Activated T-helper 1 cell treated with Interleukin-2 at 50 U/mL for 16 hours (primary cell): ENCODE measurements at regions not wholly inside any gene's neighbourhood (a gene's known extent, or its start where the extent isn't known, plus 50 kb on each side); places are given as distances from the start of the nearest gene placed in this dataset.
"Not testable (repeated sequence)": the region's sequence is repeated elsewhere in the genome, so short reads cannot be mapped to it uniquely, and the experiment has no call there.

ENCODE experiments used
- DNase-seq: peaks from one replicate; pipeline ENCODE4 v3.0.0-alpha.2; 2020; ENCODE audit warnings: low read depth

DNA sequence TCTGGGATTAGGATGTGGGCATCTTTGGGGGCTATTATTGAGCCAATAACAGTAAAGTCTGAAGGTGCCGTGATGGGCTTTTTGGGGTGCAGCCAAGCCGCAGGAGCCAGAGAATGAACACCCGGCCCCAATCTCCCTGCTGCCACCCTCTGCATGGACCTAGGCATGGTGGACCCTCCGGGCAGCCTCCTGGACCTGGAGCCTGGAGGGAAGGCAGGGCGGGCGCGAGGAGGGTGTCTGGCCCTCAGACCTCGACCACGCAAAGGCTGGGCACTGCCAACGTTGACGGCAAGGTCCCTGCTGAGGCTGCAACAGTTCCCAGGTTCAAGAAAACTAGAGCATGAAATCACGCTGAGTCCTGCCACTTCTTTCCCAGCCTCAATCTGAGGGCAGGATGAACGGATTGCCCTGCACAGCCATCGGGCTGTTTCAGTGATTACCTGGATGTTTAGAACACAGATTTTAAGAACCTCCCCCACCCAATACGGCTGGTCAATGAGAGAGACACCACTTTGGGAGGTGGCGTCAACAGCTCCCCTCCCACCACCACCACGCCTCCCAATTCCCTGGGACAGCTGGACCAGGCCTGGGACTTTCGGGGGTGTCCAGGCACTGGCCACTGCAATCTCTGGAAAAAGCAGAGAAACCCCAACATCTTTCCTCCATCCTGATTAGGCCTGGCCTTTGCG, 147.4 kb downstream of the NPIPB11 start:
- DNase-seq, result not testable (repeated sequence)

DNA sequence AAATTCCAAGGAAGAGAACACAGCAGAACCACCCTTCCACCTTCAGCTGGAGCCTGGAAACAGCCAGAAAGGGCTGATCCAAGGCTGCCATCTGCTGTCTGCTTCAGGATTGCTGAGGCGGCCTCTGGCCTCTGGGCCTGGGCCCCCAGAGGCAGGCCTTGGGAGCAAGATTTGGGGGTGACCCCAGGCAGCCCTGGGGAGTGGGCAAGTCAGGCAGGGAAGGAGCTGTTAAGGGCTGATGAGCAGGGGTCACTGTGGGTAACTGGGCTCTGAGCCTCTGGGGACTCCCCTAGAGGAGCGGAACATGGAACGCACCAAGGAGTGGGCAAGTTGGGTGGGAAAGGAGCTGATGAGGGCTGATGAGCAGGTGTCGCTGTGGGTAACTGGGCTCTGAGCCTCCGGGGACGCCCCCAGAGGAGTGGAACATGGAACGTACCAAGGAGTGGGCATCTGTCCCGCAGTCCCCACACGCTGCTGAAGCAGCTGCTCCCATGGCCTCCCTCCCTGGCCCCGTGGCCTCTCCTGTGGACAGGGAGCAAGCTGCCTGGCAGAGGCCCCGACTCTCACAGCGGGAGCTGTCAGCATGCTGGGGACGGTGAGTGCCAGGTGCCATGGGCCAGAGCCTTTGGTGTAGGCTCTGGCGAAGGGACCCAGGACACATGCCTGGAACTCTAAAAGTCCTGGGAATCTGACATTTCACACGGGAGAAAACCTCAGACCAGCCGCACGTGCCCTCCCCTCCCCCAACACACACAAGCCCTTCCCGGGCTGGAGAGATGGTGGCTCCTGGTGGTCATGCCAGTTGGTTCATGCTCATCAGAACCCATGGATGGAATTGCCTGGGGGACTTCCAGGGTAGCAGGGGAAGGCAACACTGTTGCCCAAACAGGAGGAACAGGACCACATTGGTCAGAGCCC, 148.8 kb downstream of the NPIPB11 start:
- DNase-seq, result not testable (repeated sequence)

DNA sequence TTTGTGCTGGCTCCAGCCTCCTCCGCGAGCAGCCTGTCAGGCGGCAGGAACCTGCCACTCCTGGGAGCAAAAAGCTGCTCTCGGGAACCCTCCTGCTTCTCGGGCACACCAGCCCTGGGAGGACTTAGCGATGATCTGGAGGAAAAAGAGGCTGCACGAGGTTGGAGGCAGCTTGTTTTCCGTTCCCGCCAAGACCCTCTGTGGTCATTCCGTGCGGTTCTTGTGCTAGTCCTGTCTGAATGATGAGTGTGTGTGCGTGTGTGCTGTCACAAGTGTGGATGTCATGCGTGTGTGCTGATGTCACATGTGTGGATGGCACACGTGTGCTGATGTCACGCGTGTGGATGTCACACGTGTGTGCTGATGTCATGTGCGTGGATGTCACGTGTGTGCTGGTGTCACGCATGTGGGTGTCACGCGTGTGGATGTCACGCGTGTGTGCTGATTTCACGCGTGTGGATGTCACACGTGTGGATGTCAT, 150.0 kb downstream of the NPIPB11 start:
- DNase-seq, result no peak

DNA sequence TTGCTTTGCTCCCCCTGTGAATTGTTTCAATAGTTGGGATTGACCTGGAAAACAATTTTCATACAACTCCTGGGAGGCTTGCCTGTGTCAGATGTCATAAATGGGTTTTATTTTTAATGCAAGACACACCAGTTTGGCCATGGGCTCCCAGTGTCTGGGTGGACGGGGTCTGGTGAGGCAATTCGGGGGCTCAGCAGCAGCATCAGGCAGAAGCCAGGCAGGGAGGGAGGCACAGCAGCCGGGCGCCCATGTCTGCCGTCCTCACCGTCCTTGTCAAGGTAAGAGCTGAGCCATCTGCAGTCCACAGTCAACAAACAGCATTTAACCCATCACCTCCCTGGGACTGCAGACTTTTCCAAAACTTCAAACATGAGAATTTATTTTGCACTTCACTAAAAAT, 150.6 kb downstream of the NPIPB11 start:
- not testable (repeated sequence) for DNase-seq

DNA sequence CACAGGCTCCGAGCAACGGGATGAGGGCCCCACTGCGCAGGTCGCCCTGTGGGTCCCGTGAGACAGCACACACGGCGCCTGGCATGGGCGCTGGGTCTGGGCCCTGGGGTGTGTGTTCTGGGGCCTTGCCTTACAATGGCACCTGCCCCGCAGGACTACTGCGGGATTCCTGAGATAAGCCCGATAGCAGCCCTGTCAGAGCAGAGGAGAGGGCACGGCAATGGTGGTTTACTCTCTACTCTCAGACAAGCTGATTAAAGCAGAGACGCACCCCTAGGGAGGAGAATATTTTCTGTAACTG, 151.1 kb downstream of the NPIPB11 start:
- not testable (repeated sequence) for DNase-seq

DNA sequence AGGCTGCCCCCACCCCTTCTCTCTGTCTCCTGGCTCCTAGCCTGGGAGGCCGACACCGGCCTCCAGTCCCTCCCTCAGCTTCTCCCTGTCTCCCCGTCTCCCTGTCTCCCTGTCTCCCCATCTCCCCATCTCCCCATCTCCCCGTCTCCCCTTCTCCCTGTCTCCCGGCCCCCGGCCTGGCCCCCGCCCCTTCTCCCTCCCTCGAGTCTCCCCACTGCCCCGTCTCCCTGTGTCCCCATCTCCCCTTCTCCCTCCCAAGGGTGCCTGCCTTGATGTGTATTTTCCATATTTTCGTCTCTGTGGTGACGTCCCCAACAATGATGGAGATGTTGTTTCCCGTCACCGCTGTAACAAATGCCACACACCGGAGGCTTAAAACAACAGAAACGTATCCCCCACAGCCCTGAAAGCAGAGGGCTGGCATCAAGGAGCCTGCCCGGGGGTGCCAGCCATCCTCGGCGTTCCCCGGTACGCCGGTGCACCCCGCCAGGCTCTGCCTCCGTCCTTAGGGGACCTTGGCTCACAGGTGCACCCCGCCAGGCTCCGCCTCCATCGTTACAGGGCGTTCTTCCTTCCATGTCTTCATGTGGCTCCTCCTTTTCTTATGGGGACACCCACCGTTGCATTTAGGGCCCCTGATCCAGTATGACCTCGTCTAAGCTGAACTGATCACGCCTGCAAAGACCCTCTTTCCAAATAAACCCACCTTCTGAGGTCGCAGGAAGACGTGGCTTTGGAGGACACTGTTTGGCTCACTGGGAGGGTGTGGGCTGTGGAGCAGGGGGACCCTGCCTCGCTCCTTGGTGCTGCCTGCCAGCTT, 151.6 kb downstream of the NPIPB11 start:
- no peak for DNase-seq

DNA sequence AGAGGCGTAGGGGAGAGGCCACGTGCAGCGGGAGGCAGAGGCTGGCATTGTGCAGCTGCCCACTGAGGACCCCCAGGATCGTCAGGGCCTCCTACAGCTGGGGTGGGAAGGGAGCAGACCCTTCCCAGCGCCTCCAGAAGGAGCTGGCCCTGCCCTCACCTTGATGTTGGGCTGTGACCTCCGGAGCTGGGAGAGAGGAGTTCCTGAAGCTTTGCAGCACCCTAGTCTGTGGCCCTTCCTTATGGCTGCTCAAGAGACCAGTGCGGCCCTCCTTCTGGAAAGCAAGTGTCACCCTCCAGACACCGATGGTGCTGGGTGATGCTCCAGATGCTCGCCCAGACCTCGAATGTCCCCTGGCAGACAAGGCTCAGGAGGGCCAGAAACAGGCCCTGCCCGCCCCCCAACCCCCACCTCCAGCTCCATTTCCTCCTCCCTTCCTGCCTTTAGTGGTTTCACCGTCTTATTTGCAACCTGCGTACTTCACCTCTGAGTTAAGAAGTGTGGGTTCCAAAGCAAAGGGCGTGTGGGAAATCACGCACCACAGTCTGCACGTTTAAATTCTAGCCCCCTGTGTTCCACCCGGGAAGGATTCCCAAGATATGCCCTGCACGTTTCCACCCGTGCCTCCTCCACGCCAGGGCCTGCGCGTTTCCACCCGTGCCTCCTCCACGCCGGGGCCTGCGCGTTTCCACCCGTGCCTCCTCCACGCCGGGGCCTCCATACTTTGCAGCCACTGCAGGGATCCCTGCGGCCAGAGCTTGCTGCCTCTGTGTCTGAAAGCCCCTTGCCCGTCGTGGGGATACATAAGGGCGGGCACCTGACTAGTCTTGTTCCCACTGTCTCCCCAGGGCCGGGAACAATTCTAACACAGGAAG, 152.6 kb downstream of the NPIPB11 start:
- DNase-seq, result not testable (repeated sequence)

DNA sequence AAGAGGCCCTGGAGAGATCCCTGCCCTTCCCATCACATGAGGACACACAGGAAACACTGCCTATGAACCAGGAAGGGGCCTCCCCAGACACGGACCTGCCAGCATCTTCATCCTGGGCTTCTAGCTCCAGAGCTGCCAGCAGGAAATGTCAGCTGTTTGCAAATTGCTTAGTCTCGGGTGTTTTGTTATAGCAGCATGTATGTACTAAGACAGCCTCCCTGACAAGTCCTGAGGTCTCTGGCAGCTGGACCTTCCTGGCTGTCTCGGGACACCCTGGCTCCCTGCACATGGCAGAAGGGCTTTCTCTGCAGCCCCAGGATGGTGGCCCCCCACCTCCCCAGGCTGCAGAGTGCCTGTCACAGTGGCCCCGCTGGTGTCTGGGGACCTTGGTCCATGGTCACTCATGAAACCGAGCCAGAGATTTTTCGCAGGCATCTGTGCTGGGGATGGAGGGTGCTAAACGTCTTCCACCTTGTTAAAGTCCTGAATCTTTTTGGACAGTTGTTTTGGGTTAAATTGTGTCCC, 153.4 kb downstream of the NPIPB11 start:
- DNase-seq, result not testable (repeated sequence)

DNA sequence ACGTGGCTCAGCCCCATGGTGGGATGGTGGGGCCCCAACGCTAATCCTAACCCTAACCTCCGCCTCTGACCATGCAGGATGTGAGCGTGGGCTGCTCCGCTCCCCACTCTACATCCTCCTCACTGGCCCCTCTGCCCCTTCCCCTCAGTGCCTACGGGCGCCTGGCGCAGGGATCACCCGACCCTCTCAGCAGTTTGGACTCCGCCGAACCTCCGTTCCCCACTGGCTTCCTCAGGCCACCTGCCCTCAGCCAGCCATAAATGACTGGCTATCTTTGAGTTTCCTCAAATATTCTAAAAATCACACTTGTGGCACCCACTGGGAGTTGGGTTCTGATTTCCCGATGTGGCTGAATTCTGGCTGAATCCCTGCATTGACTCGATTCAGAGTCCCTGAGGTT, 154.2 kb downstream of the NPIPB11 start:
- DNase-seq, result not testable (repeated sequence)

DNA sequence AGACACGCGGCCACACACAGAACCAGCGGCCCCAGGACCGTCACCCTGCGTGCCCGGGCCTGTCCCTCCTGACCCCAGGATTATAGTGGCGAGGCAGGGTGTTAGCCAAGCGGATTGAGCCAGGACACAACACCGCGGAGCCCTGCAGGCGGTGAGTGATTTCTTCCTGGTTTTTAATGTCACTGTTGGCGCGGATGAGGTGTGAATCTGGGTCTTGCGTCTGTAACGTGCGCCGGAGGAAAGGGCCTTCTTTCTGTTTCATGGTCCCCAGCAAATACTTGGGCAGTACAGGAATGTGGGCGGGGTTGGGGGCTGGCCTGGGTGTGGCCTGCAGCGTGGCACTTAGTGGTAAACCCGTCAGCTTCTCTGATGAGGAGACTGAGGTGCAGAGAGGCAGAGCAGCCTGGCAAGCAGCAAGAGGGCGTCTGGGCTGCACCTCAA, 154.9 kb downstream of the NPIPB11 start:
- not testable (repeated sequence) for DNase-seq

DNA sequence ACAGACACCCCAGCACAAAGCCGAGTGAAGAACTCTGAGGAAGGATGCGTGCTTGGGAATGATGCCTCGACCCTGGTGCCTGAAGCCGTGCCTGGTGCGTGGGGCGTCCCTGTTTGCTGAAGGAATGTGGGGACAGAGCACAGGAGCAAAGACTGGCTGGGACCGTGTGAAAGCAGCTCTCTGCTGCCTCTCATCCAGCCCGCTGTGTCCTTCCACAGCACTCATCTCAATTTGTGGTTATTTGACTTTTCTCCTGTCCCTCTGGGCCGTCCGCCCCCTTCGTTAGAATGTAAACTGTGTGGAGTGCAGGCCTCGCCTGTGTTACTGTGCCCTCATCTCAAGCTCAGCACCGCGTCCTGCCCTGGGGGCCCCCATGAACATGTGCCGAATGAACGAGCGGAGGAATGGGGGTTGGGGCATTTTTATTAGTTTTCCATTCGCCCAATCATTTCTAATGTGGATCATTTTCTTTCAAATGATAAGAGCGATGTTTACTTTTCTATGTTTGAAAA, 155.5 kb downstream of the NPIPB11 start:
- DNase-seq, result not testable (repeated sequence)

DNA sequence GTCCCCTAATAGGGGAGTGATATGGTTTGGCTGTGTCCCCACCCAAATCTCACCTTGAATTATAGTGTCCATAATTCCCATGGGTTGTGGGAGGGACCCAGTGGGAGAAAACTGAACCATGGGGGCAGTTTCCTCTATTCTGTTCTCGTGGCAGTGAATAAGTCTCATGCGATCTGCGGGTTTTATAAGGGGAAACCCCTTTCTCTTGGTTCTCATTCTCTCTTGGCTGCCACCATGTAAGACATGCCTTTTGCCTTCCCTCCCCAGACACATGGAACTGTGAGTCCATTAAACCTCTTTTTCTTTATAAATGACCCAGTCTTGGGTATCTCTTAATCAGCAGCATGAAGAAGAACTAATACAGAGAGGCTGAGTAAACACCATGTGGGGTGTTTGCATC, 156.0 kb downstream of the NPIPB11 start:
- not testable (repeated sequence) for DNase-seq

DNA sequence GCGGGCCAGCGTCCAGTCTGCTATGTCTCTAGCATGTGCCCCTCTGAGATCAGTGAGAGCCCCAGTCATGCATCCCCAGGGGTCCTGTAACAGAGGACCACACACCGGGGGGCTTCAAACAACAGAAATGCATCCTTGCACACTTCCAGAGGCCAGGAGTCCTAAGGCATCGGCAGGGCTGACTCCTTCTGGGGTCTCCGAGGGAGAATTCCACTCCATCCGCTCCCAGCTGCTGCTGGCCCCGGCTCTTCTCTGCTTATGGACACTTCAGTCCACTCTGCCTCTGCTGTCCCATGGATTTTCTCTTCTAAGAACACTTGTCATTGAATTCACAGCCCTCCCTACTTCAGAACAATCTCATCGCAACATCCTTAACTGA, 157.6 kb downstream of the NPIPB11 start:
- DNase-seq, result not testable (repeated sequence)

DNA sequence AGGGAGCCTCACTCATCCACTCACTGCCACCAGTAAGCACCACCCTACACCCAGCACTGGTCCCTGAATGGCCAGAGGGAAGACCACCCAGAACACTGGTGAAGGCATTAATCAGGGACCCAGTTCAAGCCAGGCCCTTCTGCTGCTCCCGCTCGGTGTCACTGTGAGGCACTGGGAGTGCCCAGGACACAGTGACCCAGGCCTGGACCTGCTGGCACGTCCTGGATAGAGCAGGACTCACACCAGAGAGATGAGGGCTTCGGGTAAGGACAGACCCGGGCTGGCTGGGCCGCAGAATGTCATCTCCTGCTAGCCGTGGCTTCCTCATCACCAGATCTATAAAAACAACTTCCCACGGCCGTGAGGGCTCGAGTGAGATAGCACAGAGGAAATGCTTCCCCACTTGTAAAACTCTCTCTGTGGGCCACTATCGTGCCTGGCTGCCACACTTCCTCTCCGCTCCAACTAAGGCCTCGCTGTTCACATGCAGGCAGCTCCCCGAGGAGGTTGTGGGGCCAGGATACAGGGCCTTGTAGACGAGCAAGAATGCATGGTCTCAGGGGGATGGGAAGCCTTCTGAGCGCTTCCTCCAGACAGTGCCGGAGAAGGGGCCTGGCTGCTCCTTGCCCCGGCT, 158.1 kb downstream of the NPIPB11 start:
- not testable (repeated sequence) for DNase-seq

DNA sequence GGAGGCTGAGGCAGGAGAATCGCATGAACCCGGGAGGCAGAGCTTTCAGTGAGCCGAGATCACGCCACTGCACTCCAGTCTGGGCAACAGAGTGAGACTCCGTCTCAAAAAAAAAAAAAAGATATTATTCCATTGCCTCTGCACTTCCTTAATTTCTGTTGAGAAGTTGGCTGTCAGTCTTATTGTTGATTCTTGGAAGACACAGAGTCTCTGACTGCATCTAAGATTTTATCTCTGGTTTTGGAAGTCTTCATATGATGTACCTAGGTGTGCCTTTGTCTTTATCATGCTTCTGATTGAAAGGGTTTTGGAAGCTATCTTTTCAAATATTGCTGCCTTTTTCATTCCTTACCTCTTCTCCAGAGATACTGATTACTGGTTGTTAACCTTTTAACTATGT, 160.4 kb downstream of the NPIPB11 start:
- not testable (repeated sequence) for DNase-seq

DNA sequence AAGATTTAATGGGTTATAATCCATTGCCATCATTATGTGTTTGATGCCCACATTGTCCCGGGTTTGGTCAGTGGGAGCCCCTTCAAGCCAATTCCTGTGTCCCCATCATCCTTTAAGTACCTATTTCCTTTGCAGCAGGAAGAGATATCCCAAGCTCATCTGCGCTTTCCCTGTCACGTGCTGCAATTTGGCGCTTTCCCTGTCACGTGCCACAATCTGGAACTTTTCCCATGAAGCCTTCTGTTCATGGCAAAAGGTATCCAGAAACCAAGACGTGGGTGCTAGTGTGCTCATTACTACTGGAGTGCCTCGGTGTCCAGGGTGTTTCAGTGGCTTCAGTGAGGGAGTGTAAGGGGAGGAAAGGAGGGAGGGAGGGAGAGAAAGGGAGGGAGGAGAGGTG, 168.5 kb downstream of the NPIPB11 start:
- DNase-seq, result no peak

DNA sequence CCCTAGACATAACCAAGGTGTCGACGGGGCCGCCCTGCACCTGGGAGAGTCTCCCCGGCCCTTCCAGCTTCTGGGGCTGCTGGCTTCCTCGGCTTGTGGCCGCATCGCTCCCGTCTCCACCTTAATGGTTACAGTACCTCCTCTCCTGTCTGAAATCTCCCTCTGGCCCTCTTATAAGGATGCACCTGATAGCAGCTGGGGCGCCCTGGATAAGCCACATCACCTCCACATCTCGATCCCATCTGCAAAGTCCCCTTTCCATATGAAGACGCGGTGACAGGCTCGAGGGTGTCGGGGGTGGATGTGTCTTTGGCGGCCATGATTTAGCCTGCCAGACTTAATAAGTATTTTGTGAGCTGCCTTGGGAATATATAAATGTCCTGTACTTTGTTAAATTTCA, 169.0 kb downstream of the NPIPB11 start:
- not testable (repeated sequence) for DNase-seq

DNA sequence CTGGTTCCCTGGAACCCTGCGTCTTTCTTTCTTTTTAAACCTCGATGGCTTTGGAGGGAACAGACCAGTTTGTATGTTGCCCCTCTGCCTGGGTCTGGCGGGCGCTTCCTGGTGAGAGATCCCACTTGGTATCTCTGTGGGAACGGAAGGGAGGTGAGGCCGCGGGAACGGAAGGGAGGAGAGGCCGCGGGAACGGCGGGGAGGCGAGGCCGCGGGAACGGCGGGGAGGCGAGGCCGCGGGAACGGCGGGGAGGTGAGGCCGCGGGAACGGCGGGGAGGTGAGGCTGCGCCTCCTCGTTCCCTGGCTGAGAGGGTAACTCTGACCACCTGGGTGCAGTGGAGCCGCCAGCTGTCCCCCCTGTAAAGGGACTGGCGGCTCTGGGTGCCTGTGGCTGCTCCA, 169.5 kb downstream of the NPIPB11 start:
- not testable (repeated sequence) for DNase-seq

DNA sequence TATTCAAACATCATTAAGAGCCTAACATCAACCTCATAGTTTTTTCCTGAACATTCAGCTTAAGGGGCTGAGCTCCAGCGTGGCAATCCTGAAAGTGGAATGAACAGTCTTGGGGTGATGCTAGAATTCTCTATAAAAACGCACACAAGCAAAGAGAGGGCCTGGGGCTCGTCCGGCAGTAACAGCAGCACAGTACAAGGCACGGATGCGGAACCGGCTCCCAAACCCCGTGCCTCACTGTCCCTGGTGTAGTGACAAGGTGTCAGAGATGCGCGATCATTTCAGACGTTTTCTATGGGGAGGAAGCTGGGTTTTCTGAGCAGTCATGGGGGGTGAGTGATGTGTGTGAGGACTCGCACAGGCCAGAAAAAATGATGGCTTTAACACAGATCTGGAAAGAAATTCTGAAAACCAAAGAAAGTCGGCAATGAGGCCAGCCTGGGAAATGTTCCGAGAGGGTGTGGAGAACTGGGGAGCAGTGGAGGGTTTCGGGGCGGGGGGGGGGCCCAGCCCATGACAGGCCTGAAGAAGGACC, 170.6 kb downstream of the NPIPB11 start:
- not testable (repeated sequence) for DNase-seq
